Osteoblast (primary cell): ENCODE measurements at regions not wholly inside any gene's neighbourhood (a gene's known extent, or its start where the extent isn't known, plus 50 kb on each side); places are given as distances from the start of the nearest gene placed in this dataset.

Source experiments
- DNase-seq: peaks from one replicate; pipeline ENCODE4 v3.0.0; 2011; ENCODE audit warnings: low spot score, mixed read lengths; ENCODE audit not compliant: insufficient read length; ENCODE audit errors: missing footprints
- H2AFZ ChIP-seq: 2 replicates; pipeline ENCODE4 v1.6.0; 2011; ENCODE audit warnings: mild to moderate bottlenecking, low read length
- H3K27ac ChIP-seq: 2 replicates; pipeline ENCODE4 v1.5.1; 2011; ENCODE audit warnings: mild to moderate bottlenecking, low read depth, low read length, moderate library complexity
- H3K27me3 ChIP-seq: 2 replicates; pipeline ENCODE4 v1.6.0; 2012; ENCODE audit warnings: mild to moderate bottlenecking, control low read depth, inconsistent platforms, low read length, moderate library complexity; ENCODE audit not compliant: insufficient read depth
- H3K36me3 ChIP-seq: 2 replicates; pipeline ENCODE4 v1.5.1; 2011; ENCODE audit warnings: mild to moderate bottlenecking, low read length, control low read depth, moderate library complexity; ENCODE audit not compliant: insufficient read depth
- H3K4me1 ChIP-seq: 2 replicates; pipeline ENCODE4 v1.5.1; 2011; ENCODE audit warnings: mild to moderate bottlenecking, low read length, control low read depth, moderate library complexity; ENCODE audit not compliant: insufficient read depth
- H3K4me2 ChIP-seq: 2 replicates; pipeline ENCODE4 v1.6.0; 2011; ENCODE audit warnings: mild to moderate bottlenecking, low read length; ENCODE audit not compliant: insufficient read depth
- H3K4me3 ChIP-seq: fragments of 200-600 bp; sonication (generic); 3 replicates; pipeline ENCODE4 v1.5.1; 2012; ENCODE audit warnings: mild to moderate bottlenecking, low read length, inconsistent platforms; ENCODE audit not compliant: insufficient read depth
- H3K79me2 ChIP-seq: 2 replicates; pipeline ENCODE4 v1.6.0; 2012; ENCODE audit warnings: mild to moderate bottlenecking, low read length, control low read depth, inconsistent platforms; ENCODE audit not compliant: insufficient read depth
- H3K9me3 ChIP-seq: 2 replicates; pipeline ENCODE4 v1.5.1; 2011; ENCODE audit warnings: low read depth, low read length, control low read depth
- H4K20me1 ChIP-seq: 2 replicates; pipeline ENCODE4 v1.6.0; 2012; ENCODE audit warnings: mild to moderate bottlenecking, low read length, control low read depth; ENCODE audit not compliant: insufficient read depth
- CTCF ChIP-seq: IDR thresholded peaks from 2 replicates; pipeline ENCODE4 v1.5.1; 2011; ENCODE audit warnings: mild to moderate bottlenecking, low read depth, low read length, moderate library complexity; ENCODE audit errors: extremely low read depth

GRCh38 chr12:114751712-114752111 lies 67.7 kb upstream of the TBX3 start:
- no peak overlapping the region for H3K27ac ChIP-seq
- H3K36me3 ChIP-seq: no peaks in the 10 kb centered on the region
- no peak for DNase-seq
- H3K9me3 ChIP-seq: no peaks in the 10 kb centered on the region
- no peak overlapping the region for H2AFZ ChIP-seq
- no peak for TF ChIP-seq CTCF
- H3K79me2 ChIP-seq: no peaks in the 10 kb centered on the region
- H4K20me1 ChIP-seq: no peaks in the 10 kb centered on the region
- H3K4me3 ChIP-seq: no peak overlapping the region
- no peaks in the 10 kb centered on the region for H3K4me1 ChIP-seq
- no peak overlapping the region for H3K4me2 ChIP-seq
- peaks cover 7% of the 10 kb centered on the region for H3K27me3 ChIP-seq

GRCh38 chr12:114750917-114751316 lies 66.9 kb upstream of the TBX3 start:
- H4K20me1 ChIP-seq: no peaks in the 10 kb centered on the region
- H3K4me2 ChIP-seq: no peak overlapping the region
- no peaks in the 10 kb centered on the region for H3K36me3 ChIP-seq
- no peak overlapping the region for H3K27ac ChIP-seq
- H3K27me3 ChIP-seq: peaks cover 7% of the 10 kb centered on the region
- no peaks in the 10 kb centered on the region for H3K79me2 ChIP-seq
- no peak overlapping the region for H3K4me3 ChIP-seq
- no peak overlapping the region for H2AFZ ChIP-seq
- no peaks in the 10 kb centered on the region for H3K4me1 ChIP-seq
- H3K9me3 ChIP-seq: no peaks in the 10 kb centered on the region
- no peak for DNase-seq
- no peak for TF ChIP-seq CTCF

GRCh38 chr12:114749065-114749464 lies 65.1 kb upstream of the TBX3 start:
- H2AFZ ChIP-seq: no peak overlapping the region
- DNase-seq: no peak
- H3K4me1 ChIP-seq: no peaks in the 10 kb centered on the region
- H3K27ac ChIP-seq: no peak overlapping the region
- TF ChIP-seq CTCF: no peak
- no peaks in the 10 kb centered on the region for H4K20me1 ChIP-seq
- H3K36me3 ChIP-seq: no peaks in the 10 kb centered on the region
- no peaks in the 10 kb centered on the region for H3K79me2 ChIP-seq
- no peak overlapping the region for H3K4me3 ChIP-seq
- H3K9me3 ChIP-seq: no peaks in the 10 kb centered on the region
- peaks cover 7% of the 10 kb centered on the region for H3K27me3 ChIP-seq
- no peak overlapping the region for H3K4me2 ChIP-seq

- no peak overlapping the region for H3K27ac ChIP-seq
- H3K9me3 ChIP-seq: no peaks in the 10 kb centered on the region
- H2AFZ ChIP-seq: no peak overlapping the region
- no peaks in the 10 kb centered on the region for H3K4me1 ChIP-seq
- H4K20me1 ChIP-seq: no peaks in the 10 kb centered on the region
- no peaks in the 10 kb centered on the region for H3K27me3 ChIP-seq
- no peak for DNase-seq
- H3K36me3 ChIP-seq: no peaks in the 10 kb centered on the region
- TF ChIP-seq CTCF: no peak
- no peak overlapping the region for H3K4me3 ChIP-seq
- H3K4me2 ChIP-seq: no peak overlapping the region
- no peaks in the 10 kb centered on the region for H3K79me2 ChIP-seq
These were observed 63.3 kb upstream of the TBX3 start for GRCh38 chr12:114747012-114747858.
